ENCODE measurements at regions not wholly inside any gene's neighbourhood (a gene's known extent, or its start where the extent isn't known, plus 50 kb on each side); places are given as distances from the start of the nearest gene placed in this dataset.

DNA sequence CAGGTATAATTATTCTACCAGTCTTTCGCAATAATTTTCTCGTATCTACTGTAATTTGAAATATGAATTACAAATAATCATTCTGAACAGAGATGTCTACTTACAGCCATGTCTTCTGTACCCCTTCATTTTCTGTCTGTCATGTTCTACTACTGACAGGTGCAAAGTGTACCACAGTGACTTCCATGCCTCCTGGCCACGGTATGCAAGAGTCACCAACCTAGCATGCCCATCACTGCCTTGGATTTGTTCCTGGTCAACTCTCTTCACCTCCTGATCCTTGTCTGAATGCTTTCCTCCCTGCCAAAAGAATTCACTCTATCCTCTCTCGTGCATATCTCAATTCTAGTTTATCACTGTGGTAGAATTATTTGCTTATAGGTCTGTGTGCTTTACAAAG is 755.4 kb downstream of the KCNJ2 start (continued):
- TF ChIP-seq, protein P1, sequence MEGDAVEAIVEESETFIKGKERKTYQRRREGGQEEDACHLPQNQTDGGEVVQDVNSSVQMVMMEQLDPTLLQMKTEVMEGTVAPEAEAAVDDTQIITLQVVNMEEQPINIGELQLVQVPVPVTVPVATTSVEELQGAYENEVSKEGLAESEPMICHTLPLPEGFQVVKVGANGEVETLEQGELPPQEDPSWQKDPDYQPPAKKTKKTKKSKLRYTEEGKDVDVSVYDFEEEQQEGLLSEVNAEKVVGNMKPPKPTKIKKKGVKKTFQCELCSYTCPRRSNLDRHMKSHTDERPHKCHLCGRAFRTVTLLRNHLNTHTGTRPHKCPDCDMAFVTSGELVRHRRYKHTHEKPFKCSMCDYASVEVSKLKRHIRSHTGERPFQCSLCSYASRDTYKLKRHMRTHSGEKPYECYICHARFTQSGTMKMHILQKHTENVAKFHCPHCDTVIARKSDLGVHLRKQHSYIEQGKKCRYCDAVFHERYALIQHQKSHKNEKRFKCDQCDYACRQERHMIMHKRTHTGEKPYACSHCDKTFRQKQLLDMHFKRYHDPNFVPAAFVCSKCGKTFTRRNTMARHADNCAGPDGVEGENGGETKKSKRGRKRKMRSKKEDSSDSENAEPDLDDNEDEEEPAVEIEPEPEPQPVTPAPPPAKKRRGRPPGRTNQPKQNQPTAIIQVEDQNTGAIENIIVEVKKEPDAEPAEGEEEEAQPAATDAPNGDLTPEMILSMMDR (IDR thresholded peaks at IDR 0.05; ENCODE audit: control extremely low read depth in 1 of 3, insufficient read depth in 1 of 3, low read depth in 1 of 3, low read length in 3 of 3): no peak
- TF ChIP-seq EP300 (IDR thresholded peaks at IDR 0.05; ENCODE audit: borderline replicate concordance in 1 of 2, low read depth in 2 of 2, low read length in 2 of 2) (no peak), POLR2A (IDR thresholded peaks at IDR 0.05; ENCODE audit: control extremely low read depth in 1 of 2, low read depth in 2 of 2, low read length in 2 of 2) (no peak), FOSL1 (IDR thresholded peaks at IDR 0.05; ENCODE audit: insufficient read depth, low read depth, low read length) (no peak), RNF2 (IDR thresholded peaks at IDR 0.05; ENCODE audit: borderline replicate concordance, low read depth, low read length, missing control alignments, poor library complexity, severe bottlenecking) (no peak), SP2 (IDR thresholded peaks at IDR 0.05; ENCODE audit: low read length) (no peak)
- TF ChIP-seq, protein P2, sequence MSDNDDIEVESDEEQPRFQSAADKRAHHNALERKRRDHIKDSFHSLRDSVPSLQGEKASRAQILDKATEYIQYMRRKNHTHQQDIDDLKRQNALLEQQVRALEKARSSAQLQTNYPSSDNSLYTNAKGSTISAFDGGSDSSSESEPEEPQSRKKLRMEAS (IDR thresholded peaks at IDR 0.05): no peak
